HG03039 (cell line): ENCODE measurements at regions not wholly inside any gene's neighbourhood (a gene's known extent, or its start where the extent isn't known, plus 50 kb on each side); places are given as distances from the start of the nearest gene placed in this dataset.

Experiments
- ATAC-seq: cut with Tn5 transposase; IDR thresholded peaks from one replicate; pipeline ENCODE4 v1.9.1; 2021; ENCODE audit warnings: mild to moderate bottlenecking, moderate library complexity; ENCODE audit not compliant: unreplicated experiment

GRCh38 chr15:77557564-77557963, 75.1 kb downstream of the LINGO1 start:
- no peak for ATAC-seq

GRCh38 chr15:77557144-77557543, 75.6 kb downstream of the LINGO1 start:
- no peak for ATAC-seq

GRCh38 chr15:77556622-77557021, 76.1 kb downstream of the LINGO1 start:
- ATAC-seq = no peak

- ATAC-seq = no peak
These were observed 77.5 kb downstream of the LINGO1 start for GRCh38 chr15:77555232-77555631.

- ATAC-seq = no peak
These were observed 78.2 kb downstream of the LINGO1 start for GRCh38 chr15:77554306-77555080.

GRCh38 chr15:77553695-77554094, 79.0 kb downstream of the LINGO1 start:
- ATAC-seq = no peak

- ATAC-seq = no peak
These were observed 79.5 kb downstream of the LINGO1 start for GRCh38 chr15:77553257-77553656.

- ATAC-seq = no peak
These were observed 80.6 kb downstream of the LINGO1 start for GRCh38 chr15:77552066-77552465.

- no peak for ATAC-seq
These were observed 82.1 kb downstream of the LINGO1 start for GRCh38 chr15:77550301-77551251.

GRCh38 chr15:77549576-77550288, 83.0 kb downstream of the LINGO1 start:
- no peak for ATAC-seq

GRCh38 chr15:77548589-77549557, 83.8 kb downstream of the LINGO1 start:
- ATAC-seq = no peak

GRCh38 chr15:77547801-77548588, 84.7 kb downstream of the LINGO1 start:
- no peak for ATAC-seq

- no peak for ATAC-seq
These were observed 85.8 kb downstream of the LINGO1 start for GRCh38 chr15:77546870-77547269.

GRCh38 chr15:77546050-77546501, 86.6 kb downstream of the LINGO1 start:
- no peak for ATAC-seq

- no peak for ATAC-seq
These were observed 87.7 kb downstream of the LINGO1 start for GRCh38 chr15:77545058-77545457.

- ATAC-seq = no peak
These were observed 88.5 kb downstream of the LINGO1 start for GRCh38 chr15:77544162-77544561.

GRCh38 chr15:77543159-77543882, 89.4 kb downstream of the LINGO1 start:
- peak; percentile 69 for ATAC-seq

- ATAC-seq = no peak
These were observed 90.2 kb downstream of the LINGO1 start for GRCh38 chr15:77542491-77543001.
